ENCODE measurements at regions not wholly inside any gene's neighbourhood (a gene's known extent, or its start where the extent isn't known, plus 50 kb on each side); places are given as distances from the start of the nearest gene placed in this dataset.

DNA sequence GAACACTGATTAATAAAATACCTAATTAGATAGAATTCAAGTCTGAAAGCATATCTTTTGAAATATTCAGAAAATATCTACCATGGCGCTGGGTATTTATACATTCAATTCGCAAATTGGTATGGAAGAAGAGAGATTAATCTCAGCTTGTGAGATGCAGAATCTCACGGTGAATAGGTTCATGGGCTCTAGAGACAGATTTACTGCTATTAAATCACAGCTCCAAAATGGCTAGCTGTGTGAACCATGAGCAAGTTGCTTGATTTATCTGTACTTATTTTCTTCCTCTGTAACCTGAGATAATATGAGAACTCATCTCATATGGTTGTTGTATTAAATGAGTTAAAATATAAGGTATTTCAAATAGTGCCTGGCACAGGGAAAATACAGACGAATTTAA is 556.7 kb downstream of the FBXO15 start:
- no peaks in the 10 kb centered on the region for H3K27me3 Mint-ChIP-seq (ENCODE audit: insufficient read depth)

DNA sequence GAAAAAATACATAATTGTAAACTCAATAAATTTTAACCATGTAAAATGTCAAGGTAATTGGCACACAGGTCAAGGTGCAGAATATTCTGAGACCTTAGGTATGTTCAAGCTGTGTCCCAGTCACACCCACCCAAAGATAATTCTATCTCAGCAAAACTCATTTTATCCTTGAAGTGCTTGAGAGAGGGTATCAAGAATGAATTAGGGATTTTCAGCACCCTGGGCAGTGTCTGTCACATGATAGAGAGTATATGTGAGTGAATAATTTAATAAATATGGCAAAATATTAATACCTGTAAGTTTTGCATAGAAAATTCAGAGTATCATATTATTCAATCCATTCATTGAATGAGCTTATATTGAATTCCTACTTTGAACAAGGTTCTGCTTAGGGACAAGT is 567.9 kb downstream of the FBXO15 start:
- no peak overlapping the region for H3K9ac ChIP-seq (ENCODE audit: extremely low read depth, low read length, poor library complexity, severe bottlenecking)
- no peak overlapping the region for H3K27ac ChIP-seq (ENCODE audit: low read depth, low read length)
- TF ChIP-seq, protein P1, sequence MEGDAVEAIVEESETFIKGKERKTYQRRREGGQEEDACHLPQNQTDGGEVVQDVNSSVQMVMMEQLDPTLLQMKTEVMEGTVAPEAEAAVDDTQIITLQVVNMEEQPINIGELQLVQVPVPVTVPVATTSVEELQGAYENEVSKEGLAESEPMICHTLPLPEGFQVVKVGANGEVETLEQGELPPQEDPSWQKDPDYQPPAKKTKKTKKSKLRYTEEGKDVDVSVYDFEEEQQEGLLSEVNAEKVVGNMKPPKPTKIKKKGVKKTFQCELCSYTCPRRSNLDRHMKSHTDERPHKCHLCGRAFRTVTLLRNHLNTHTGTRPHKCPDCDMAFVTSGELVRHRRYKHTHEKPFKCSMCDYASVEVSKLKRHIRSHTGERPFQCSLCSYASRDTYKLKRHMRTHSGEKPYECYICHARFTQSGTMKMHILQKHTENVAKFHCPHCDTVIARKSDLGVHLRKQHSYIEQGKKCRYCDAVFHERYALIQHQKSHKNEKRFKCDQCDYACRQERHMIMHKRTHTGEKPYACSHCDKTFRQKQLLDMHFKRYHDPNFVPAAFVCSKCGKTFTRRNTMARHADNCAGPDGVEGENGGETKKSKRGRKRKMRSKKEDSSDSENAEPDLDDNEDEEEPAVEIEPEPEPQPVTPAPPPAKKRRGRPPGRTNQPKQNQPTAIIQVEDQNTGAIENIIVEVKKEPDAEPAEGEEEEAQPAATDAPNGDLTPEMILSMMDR (conservative IDR thresholded peaks at IDR 0.05) = no peak
- Mint-ChIP-seq H3K4me3 (no peak overlapping the region), H3K36me3 (ENCODE audit: low read depth) (no peaks in the 10 kb centered on the region), H3K9me3 (no peaks in the 10 kb centered on the region), H3K27me3 (ENCODE audit: insufficient read depth) (no peaks in the 10 kb centered on the region), H3K27ac (no peak overlapping the region), H3K4me1 (peaks cover 3% of the 10 kb centered on the region)
- H3K36me3 ChIP-seq (ENCODE audit: control insufficient read depth, insufficient read depth, low read length) = no peaks in the 10 kb centered on the region
- DNase-seq = no peak
- no peaks in the 10 kb centered on the region for H3K9me3 ChIP-seq (ENCODE audit: control insufficient read depth, low read length)
- no peak overlapping the region for H3K4me3 ChIP-seq (ENCODE audit: low read length)
- no peaks in the 10 kb centered on the region for H3K27me3 ChIP-seq (ENCODE audit: control insufficient read depth, insufficient read depth, low read length, poor library complexity, severe bottlenecking)
- no peaks in the 10 kb centered on the region for H3K4me1 ChIP-seq (ENCODE audit: control insufficient read depth, insufficient read depth, low read length)

More for the DNA sequence above, 556.7 kb downstream of the FBXO15 start:
- no peaks in the 10 kb centered on the region for H3K9me3 ChIP-seq (ENCODE audit: control insufficient read depth, low read length)
- H3K27ac Mint-ChIP-seq = no peak overlapping the region
- H3K27me3 ChIP-seq (ENCODE audit: control insufficient read depth, insufficient read depth, low read length, poor library complexity, severe bottlenecking) = no peaks in the 10 kb centered on the region
- no peak overlapping the region for H3K4me3 Mint-ChIP-seq
- no peak overlapping the region for H3K27ac ChIP-seq (ENCODE audit: low read depth, low read length)
- H3K4me1 Mint-ChIP-seq = no peaks in the 10 kb centered on the region
- no peak for DNase-seq
- no peak overlapping the region for H3K4me3 ChIP-seq (ENCODE audit: low read length)
- no peaks in the 10 kb centered on the region for H3K4me1 ChIP-seq (ENCODE audit: control insufficient read depth, insufficient read depth, low read length)
- H3K9ac ChIP-seq (ENCODE audit: extremely low read depth, low read length, poor library complexity, severe bottlenecking) = no peak overlapping the region
- H3K36me3 ChIP-seq (ENCODE audit: control insufficient read depth, insufficient read depth, low read length) = no peaks in the 10 kb centered on the region
- TF ChIP-seq, protein P1 (conservative IDR thresholded peaks at IDR 0.05) = no peak
- no peaks in the 10 kb centered on the region for H3K36me3 Mint-ChIP-seq (ENCODE audit: low read depth)
- 94 to 97% methylated on average over 3 of the region's 4 CpGs for WGBS, 2 experiments (ENCODE audit: insufficient coverage in 1 of 2, insufficient read length in 1 of 2)
- no peaks in the 10 kb centered on the region for H3K9me3 Mint-ChIP-seq

DNA sequence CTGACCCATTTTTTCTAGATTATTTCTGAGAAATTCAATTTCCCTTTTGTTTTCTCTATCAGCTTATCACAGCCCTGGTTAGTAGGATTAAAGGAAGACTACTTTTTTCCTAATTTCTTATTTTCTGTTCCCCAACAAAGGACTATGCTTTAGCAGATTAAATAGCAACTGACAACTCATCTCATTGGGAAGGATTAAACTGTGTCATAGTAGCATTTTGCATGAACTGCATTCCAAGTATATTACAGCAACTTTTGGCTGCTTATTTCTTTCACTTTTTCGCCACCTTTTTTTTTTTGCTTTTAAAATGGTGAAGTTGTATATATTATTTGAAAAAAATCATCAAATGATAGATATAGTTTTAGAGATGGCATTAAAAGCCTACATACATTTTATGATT is 570.3 kb downstream of the FBXO15 start:
- Histone ChIP-seq H3K4me1 (ENCODE audit: control insufficient read depth, insufficient read depth, low read length) (no peaks in the 10 kb centered on the region), H3K36me3 (ENCODE audit: control insufficient read depth, insufficient read depth, low read length) (no peaks in the 10 kb centered on the region), H3K27ac (ENCODE audit: low read depth, low read length) (no peak overlapping the region), H3K4me3 (ENCODE audit: low read length) (no peak overlapping the region), H3K27me3 (ENCODE audit: control insufficient read depth, insufficient read depth, low read length, poor library complexity, severe bottlenecking) (no peaks in the 10 kb centered on the region), H3K9ac (ENCODE audit: extremely low read depth, low read length, poor library complexity, severe bottlenecking) (no peak overlapping the region), H3K9me3 (ENCODE audit: control insufficient read depth, low read length) (no peaks in the 10 kb centered on the region)
- Mint-ChIP-seq H3K27me3 (ENCODE audit: insufficient read depth) (no peaks in the 10 kb centered on the region), H3K9me3 (no peaks in the 10 kb centered on the region), H3K36me3 (ENCODE audit: low read depth) (no peaks in the 10 kb centered on the region), H3K27ac (no peak overlapping the region), H3K4me3 (no peak overlapping the region), H3K4me1 (peaks cover 3% of the 10 kb centered on the region)
- DNase-seq = no peak
- no CpG with 5 or more reads among the region's 1 CpG for WGBS, 2 experiments (ENCODE audit: insufficient coverage in 1 of 2, insufficient read length in 1 of 2)
- TF ChIP-seq, protein P1 (conservative IDR thresholded peaks at IDR 0.05) = no peak
